GM18499 (cell line): ENCODE measurements at regions not wholly inside any gene's neighbourhood (a gene's known extent, or its start where the extent isn't known, plus 50 kb on each side); places are given as distances from the start of the nearest gene placed in this dataset.

Experiments
- ATAC-seq: cut with Tn5 transposase; IDR thresholded peaks from one replicate; pipeline ENCODE4 v1.9.1; 2021; ENCODE audit warnings: moderate number of reproducible peaks; ENCODE audit not compliant: insufficient read depth, unreplicated experiment

DNA sequence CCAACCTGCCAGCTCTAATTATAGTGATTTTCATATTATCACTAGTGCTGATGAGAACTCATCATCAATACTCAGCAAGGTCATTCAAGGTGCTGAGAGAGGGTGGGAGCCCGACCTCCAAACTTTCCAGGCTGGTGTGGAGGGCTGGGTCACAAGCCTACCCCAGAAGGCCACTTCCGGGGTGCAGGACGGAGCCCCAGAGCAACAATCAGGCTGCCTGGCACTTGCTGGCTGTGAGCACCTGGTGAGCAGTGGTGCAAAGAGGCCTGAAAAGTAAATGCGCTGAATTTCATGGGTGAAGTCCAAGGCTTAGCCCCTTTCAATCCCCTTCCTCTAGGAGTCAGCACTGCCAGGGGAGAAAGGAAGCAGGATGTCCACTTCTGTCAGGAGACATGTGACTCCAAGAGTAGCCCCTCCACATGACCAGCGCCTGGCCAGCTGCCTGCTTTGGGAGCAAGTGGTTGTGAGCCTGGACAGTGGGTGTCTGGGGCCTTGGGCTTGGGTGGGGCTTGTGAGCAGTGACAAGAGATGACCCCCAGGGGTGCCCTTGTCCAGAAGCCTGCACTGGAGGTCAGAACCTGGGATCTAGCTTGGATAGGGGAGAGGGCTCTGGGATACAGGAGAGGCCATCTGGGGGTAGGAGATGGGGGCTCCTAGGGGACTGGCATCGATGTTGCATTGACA lies 165.0 kb upstream of the TLE3 start:
- ATAC-seq = no peak

DNA sequence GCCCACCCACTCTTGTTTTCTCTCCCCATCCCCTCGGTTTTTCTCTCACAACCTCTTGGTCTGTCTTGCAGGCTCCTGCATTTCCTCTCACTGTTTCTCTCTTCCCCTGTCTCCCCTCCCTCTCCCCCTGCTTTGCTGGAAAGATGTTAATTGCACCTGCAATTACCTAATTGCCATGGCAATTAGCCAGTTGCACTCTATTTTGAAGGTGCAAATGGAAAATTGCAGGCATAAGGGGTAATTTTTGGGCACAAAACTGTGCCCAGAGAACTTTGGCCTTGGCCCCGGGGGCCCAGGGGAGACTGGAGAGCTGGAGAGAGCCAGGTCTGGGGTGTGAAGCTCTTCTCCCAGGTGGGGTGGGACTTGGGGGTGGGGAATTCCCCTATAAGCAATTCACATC lies 164.5 kb upstream of the TLE3 start:
- no peak for ATAC-seq

DNA sequence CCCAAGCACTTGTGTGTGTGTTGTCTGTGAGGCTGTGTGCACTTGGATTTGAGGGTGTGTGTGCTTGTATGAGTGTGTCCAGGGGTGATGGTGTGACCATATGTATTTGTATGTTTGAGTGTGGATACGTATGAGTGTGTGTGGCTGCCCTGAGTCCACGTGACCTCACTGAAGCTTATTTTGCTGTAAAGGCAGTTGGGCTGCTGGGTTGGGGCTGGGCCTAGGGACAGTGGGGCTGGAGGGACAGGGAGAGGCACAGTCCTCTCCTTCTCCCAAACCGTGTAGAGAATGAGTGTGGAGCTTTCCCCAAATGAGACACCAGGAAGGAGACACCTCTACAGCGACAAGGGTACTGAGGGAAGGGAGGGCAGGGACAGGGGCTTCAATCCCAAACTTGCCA lies 163.4 kb upstream of the TLE3 start:
- no peak for ATAC-seq

DNA sequence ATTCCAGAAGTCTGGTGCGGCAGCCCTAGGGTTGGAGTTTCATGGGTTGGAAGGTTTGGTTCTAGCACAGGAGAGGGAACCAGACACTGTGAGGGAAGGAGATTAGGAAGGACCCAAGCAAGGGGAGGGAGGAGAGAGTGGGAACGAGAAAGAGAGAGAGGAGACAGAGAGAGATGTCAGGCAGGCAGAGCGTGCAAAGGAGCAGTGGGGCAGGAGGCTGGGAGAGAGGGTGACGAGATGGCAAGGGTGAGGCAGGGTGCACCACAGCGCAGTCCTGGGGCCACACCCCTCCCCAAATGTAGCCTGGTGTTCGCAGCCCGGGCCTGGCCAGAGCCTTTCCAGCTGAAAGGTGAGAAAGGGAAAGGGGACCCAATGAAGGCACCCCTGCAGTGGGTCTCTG lies 162.9 kb upstream of the TLE3 start:
- ATAC-seq = no peak

DNA sequence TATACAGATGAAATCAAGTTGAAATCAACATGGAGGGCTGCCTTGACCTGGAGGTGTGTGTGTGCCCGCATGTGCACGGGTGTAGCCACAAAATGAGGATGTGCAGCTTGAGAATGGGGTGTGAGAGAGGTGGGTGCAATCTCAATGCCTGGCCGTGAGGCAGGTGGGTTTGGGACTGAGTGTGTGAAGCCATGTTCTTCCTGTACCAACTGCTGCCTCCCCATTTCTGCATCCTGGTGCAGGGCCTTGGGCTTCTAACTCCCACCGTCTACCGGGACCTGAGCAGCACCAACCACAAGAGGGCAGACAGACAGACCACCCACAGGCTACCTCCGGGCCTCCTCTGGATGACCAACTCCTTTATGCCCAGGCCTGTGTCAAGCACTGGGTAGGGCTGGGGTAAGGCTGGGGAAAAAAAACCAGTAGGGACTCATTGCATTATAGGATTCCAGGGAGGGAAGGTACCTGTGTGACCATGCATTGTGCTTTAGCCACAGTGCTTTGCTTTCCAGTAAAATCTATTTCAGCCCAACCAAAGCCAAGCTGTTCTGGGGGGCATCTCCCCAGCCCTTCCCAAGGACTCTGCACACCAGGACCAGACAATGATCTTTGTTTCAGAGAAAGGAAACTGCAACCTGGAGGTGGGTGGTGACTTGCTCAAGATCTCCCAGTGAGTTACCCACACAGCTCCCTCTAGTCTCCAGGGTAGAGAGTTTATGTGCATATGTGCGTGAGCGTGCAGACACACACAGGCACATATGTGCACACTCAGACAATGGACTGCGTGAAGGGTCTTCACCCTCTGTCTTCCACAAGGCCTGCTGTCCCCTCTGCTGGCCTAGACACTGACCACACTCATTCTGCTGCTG lies 162.2 kb upstream of the TLE3 start:
- no peak for ATAC-seq

DNA sequence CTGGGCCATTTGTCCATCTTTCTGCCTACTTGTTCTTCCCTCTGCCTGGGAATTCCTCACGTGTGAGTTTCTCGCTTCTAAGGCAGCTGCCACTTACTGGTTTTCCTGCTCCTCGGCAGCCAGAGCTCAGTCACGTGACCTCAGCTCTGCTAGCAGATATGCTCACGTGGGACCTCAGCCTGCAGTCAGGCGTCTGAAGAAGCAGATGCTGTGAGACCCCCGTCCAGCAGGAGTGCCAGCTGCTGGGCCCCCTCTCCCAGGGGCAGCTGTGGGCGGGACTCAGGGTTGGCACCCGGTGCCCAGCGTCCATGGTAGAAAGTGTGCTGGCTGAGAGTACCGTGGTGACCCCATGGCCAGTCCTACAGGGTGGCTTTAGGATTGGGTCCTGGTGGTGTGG lies 161.3 kb upstream of the TLE3 start:
- ATAC-seq = no peak

DNA sequence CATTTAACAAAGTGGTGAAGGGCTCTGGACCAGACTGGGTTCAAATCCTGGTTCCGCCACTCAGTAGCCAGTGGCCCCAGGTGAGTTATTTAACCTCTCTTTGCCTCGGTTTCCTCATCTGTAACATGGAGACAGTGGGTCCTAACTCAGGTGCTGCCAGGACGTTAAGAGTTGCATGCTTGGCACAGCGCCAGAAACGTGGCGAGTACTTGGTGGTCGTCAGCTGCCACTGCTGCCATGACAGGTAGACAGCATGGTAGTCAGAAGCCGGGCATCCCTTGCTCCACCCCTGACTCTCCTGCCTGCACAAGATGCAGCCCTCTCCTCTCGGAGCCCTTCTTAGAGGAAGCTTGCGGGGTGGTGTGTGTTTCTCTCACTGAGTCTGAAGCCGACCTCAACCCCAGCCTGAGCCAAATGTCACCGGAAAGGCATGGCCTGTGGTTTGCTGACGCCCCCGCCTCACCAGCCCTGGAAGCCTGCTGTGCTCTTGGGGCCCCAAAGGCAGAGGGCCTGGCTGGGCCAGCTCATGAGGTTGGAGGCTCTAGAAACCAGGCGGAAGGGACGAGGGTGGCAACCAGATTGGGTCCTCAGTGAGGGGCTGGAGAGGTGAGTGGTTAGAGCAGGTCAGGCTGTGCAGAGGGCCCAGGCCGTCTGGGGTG lies 160.8 kb upstream of the TLE3 start:
- ATAC-seq = no peak

DNA sequence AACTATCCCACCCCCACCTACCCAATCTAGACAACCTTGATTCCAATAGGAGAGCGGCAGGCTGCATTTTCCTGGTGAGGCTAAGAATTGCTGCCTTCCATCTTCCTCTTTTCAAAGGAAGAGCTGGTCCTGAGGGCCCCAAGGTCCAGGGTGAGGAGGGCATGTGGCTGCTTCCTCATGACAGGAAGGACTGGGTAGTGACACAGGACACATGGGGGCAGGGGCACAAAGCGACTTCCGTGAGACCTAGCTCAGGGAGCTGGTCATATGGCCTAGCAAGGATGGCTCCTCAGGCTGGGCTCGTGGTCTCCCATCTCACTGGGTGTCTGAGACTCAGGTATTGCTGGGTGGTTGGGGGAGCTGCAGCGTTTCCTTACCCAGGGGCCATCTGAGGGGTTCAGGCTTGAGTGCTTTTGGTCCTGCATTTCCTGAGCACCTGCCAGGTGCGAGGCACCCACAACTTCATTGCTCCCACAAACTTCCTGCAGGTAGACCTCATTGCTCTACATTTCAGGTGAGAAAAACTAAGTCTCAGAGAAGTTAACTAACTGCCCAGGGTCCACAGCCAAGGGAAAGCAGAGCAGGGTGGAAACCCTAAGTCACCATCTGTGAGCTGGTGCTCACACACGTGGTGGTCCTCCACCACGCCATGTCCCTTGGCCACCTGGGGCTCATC lies 160.0 kb upstream of the TLE3 start:
- ATAC-seq = no peak

DNA sequence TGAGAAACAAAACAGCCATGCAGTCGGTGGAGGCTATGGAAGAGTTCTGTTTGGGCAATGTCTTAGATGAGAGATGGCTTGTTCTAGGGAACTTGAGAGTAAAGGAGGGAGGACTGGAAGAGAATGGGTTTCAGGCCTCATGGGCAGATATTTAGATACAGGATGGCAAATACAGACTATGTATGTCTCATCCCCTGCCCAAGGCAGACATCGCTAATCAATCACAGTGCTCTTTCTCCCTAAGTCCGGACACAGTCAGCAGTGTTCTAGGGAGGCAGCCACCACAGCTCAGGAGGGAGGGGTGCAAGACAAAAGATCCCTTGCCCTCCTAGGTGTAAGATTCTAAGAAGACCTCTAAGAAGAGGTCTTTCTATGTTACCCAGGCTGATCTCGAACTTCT lies 159.3 kb upstream of the TLE3 start:
- ATAC-seq = no peak

DNA sequence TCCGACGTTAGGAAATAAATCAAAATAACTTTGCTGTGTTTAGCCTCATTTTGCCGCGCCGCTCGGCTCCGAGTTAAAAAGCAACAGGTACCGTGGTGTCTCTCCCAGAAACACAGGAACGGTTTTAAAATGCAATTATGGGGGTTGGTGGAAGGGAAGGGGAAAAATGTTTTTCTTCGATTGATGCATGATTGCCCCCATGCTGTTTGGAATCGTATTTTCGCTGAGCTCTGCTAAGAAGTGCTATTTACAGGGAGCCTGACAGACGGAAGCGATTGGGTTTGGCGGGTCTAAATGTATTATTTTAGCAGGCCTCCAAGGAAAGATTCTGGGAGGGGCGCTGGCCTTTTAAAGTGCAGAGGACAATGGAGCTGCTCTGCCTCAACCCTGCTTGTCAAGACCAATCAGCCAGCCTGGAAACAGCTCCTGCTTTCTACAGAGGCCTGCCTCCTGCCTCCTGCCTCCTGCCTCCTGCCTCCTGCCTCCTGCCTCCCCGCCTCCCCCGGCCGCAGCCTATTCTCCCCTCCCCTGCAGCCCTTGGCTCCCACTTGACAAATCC lies 156.7 kb upstream of the TLE3 start:
- no peak for ATAC-seq

DNA sequence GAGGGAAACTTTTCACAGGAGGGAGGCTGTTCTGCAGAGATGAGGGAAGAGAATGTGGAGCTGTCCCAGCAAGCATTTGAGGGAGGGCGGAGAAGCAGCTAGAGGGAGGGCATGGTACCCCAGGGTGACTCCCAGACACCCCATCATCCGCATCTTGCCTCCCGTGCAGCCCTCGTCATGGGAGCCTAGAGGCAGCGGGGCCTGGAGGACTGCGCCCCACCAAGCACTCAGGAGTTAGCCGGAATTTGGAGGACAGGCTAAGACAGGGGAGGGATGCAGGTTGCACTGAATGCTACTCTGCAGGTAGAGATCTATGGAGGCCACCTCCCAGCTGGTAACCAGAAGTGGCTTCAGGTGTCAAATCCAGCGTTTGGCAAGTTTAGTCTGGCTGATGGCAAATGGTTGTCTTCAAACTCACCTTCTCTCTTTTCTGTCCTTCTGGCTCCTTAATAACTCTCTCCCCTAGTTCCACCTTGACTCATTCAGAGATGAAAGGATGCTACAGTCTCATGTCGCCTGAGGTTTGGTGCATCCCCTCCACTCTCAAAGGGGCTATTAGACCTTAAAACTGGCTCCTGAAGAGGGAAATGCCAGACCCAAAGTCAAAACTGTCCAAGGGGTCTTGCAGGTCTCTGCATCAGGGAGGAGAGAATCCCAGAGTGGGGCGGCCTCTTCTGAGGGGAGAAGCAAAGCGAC lies 155.9 kb upstream of the TLE3 start:
- ATAC-seq = no peak

DNA sequence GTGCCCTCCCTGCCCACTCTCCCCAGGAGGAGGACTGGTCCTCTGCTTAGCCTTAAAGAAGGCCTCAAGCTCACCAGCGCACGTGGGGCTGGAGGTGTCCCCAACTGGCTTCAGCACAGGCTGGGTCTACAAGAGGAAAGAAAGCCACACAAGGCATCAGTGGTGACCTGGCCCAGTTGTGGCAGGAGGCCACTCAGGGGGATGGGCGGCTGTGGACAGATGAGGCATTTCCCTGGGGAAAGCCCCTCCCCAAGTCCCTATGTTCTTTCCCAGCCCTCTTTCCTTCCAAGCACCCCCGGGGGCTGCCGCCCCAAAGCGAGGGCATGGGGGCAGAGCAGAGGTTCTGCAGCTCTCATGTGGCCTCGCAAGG lies 155.2 kb upstream of the TLE3 start:
- no peak for ATAC-seq

DNA sequence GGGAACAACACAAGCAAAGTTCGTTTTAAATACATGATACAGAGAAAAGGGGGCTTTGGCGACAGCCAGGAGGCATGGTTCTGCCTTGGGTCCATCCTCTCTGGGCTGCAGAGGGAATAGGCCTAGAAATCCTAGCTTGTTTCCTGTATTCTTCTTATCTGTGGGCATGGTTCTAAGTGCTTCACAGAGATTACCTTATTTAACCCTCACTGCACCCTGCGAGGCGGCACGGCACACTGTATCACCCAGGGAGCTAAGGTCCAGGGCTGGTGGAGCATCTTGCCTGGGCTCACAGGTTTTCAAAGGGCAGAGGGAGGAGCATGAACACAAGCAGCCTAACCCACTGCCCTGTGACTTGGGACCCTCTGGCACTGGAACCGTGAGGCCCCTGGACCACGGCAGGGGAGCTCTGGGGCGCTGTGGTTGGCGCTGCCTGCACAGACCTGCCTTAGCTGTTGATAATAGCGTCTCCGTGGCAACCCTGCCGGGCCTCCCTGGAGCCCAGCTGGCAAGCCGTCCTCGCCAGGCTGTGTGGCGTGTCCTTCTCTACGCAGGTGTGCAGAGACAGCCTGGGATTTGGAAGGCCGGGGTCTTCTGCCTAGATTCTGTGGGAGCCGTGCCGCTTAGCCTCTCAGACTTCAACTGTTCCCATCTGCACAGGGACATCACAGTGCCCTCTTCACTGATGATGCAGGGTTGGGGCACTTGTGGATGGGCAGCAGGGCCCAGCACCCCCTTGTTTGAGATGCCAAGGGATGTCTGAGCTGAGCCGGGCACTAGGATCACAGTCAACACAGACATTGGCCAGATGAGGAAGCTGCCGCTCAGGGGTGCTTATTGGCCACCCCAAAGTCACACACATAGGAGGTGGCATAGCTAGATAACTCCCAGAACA lies 154.6 kb upstream of the TLE3 start:
- no peak for ATAC-seq

DNA sequence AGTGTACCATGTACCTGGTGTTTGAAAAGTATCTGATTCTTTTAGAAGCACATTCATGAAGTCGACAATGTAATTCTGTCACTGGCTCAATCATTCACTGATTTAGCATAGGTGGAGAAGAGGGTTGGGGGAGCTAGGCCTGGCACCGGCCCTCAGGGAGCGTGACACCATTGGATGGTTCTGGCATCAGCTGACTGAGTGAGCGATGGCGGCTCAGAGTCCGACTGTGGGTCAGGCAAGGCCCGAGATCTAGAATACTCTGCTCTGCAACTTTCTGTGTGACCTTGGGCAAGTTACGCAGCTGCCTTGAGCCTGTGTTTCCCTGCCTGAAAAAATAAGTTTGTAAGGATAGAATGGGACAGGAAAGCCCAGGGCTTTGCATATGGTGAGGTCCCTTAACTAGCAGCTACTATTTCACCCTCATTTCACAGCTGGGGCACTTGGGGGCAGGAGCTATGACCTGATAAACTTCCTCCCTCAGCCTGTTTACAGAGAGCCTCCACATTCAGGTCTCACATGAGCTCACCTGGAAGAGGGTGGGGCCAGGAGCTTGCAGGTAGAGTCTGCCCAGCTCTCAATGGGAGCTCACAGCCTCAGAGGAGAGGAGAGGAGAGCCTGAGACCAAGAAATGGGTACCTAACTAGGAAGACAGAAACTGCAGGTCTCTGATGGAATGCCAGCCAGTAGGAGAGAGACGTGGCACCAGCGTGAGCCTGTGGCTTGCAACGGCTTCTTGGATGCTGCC lies 153.7 kb upstream of the TLE3 start:
- ATAC-seq = no peak

DNA sequence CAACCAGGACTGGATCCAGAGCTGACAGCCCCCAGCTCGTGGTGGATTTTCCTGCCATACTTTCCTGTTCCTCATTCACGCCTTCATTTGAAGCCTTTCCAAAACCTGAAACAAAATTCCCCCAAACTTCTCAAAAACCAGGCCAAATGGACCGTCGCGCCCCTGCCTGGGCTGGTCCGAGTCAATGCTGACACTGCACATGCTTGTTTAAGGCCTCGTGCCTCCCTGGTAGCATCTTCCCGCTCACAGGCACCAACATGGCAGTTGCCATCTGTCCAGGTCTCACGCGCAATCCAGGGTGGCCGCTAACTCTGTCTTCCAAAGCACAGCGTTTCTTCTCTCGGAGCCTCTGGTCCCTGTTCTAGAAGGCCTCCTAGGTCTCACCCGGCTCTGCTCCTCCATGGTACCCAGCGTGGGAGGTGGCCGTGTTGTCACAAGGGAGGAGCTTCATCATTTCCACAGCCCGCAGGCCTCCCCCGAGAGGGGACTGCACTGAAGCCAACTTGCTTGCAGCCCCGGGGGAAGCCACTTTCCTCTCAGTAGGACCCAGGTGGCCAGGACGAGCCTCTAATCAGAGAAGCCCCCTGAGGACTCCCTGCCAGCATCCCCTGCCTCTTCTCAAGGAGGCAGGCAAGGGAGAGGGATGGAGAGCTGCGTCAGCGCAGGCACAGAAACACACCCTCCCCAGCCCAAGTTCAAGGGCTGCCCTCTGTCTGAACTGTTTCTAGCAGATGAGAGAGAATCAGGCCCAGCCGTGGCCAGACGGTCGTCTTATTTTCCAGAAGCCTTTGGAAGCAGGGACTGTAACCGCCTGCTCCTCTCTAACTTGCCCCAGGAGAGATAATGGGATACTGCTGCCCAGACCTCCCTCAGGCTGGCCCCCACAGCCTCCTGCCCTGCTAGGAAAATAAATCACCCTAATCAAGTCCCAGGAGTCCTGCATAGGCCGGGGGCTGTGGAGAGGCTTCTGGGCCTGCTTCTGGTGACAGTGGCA lies 152.8 kb upstream of the TLE3 start:
- no peak for ATAC-seq

DNA sequence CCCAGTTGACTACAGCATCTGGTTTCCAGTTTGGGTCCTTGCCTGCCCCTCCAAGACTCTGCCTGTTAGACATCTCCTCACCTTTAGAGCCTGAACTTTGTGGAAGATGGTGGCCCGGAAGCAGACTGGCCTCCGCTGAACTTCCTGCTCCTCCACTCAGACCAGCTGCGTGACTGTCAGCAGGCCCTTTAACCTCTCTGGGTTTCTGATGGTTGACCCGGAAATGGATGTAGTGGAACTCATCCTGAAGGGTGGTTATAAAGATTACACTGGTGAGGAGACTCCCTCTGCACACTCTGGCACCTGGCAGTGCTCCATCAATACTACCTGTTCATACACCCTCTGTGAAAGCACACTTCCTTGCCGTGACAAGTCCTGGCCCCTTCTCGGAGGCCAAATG lies 151.9 kb upstream of the TLE3 start:
- no peak for ATAC-seq
